ENCODE measurements at regions not wholly inside any gene's neighbourhood (a gene's known extent, or its start where the extent isn't known, plus 50 kb on each side); places are given as distances from the start of the nearest gene placed in this dataset.

DNA sequence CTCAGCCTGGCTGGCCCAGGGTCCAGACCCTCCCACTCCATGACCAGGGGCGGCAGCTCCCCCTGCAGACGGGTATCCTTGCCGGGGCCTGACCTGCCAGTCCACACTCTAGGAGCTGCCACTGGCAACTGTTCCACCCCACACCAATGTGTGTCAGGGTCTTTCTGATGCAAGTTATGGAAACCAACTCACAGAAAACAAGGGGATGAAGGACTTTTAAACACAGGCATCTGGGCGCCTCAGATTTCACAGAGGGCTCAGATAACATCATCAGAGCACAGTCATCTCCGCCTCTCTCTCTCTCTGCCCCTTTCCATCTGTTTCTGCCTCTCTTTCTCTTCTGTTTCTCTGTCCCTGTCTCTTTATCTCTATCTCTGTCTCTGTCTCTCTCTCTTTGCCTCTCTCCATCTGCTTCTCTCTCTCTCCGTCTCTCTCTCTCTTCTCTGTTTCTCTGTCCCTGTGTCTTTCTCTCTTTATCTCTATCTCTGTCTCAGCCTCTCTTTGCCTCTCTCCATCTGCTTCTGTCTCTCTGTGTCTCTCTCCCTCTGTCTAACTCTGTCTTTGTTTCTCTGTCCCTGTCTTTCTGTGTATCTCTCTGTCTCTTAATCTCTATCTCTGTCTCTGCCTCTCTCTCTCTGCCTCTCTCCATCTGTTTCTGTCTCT lies 67.4 kb upstream of the FBRSL1 start:
- Histone ChIP-seq H3K36me3 (no peaks in the 10 kb centered on the region), H3K27me3 (peaks cover 73% of the 10 kb centered on the region), H3K27ac (no peak overlapping the region), H3K9me3 (ENCODE audit: low read depth) (no peaks in the 10 kb centered on the region), H3K4me3 (no peak overlapping the region), H3K4me1 (ENCODE audit: low read depth) (no peaks in the 10 kb centered on the region)
- TF ChIP-seq, protein P1, sequence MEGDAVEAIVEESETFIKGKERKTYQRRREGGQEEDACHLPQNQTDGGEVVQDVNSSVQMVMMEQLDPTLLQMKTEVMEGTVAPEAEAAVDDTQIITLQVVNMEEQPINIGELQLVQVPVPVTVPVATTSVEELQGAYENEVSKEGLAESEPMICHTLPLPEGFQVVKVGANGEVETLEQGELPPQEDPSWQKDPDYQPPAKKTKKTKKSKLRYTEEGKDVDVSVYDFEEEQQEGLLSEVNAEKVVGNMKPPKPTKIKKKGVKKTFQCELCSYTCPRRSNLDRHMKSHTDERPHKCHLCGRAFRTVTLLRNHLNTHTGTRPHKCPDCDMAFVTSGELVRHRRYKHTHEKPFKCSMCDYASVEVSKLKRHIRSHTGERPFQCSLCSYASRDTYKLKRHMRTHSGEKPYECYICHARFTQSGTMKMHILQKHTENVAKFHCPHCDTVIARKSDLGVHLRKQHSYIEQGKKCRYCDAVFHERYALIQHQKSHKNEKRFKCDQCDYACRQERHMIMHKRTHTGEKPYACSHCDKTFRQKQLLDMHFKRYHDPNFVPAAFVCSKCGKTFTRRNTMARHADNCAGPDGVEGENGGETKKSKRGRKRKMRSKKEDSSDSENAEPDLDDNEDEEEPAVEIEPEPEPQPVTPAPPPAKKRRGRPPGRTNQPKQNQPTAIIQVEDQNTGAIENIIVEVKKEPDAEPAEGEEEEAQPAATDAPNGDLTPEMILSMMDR (IDR thresholded peaks at IDR 0.05; ENCODE audit: low read depth, low read length), result no peak
- no peak for DNase-seq (ENCODE audit: low read depth in 1 of 2, low spot score in 1 of 2)

DNA sequence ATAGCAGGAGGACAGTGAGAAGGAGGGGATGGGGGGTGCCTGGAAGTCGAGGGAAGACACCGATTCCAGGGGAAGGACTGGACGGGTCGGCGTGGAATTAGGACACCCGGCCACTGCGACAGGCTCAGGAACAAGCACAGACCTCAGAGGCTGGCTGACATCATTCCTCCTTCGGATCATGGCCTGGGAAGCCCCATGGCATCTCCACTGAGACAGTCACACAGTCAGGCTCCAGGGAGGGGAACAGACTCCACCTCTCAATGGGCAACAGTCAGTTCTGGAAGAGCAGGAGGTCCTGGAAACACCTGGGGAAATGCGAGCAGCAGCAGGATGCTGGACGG lies 67.9 kb upstream of the FBRSL1 start:
- no peak overlapping the region for H3K4me3 ChIP-seq
- H3K36me3 ChIP-seq, result no peaks in the 10 kb centered on the region
- no peak overlapping the region for H3K27ac ChIP-seq
- TF ChIP-seq, protein P1 (IDR thresholded peaks at IDR 0.05; ENCODE audit: low read depth, low read length), result no peak
- peaks cover 77% of the 10 kb centered on the region for H3K27me3 ChIP-seq
- H3K9me3 ChIP-seq (ENCODE audit: low read depth), result no peaks in the 10 kb centered on the region
- DNase-seq (ENCODE audit: low read depth in 1 of 2, low spot score in 1 of 2), result no peak
- no peaks in the 10 kb centered on the region for H3K4me1 ChIP-seq (ENCODE audit: low read depth)

DNA sequence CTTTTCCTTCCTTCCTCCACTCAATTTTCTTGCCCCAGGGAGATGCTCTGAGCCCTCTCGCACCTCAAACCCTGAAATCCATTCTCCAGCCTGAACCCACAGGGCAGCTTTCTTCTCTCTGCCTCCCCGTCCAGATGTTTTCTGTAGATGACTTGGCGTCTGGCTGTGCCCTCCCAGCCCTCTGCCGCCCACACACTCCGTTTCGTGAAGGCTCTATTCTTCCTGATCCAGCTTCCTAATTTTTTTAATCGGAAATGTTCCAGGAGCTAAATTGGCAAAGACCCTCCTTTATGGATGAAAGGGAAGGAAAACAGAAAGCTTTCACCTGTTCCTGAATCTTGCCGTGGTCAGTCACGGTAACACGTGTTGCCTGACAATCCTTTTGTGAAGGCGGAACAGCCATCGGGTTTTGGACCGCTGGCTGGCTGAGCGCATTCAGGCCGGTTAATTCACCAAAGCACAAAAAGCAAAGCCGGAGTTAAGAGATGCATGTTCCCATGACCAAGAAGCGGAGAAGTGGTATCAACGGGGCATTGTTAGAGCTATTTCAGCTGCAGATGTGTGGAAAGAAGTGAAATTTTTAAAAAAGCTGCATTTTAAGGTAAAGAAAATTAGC lies 70.2 kb upstream of the FBRSL1 start:
- TF ChIP-seq, protein P1 (IDR thresholded peaks at IDR 0.05; ENCODE audit: low read depth, low read length), result no peak
- no peaks in the 10 kb centered on the region for H3K9me3 ChIP-seq (ENCODE audit: low read depth)
- peaks cover 70% of the 10 kb centered on the region for H3K27me3 ChIP-seq
- H3K4me1 ChIP-seq (ENCODE audit: low read depth), result no peaks in the 10 kb centered on the region
- no peak for DNase-seq (ENCODE audit: low read depth in 1 of 2, low spot score in 1 of 2)
- H3K27ac ChIP-seq, result no peak overlapping the region
- H3K4me3 ChIP-seq, result no peak overlapping the region
- no peaks in the 10 kb centered on the region for H3K36me3 ChIP-seq

DNA sequence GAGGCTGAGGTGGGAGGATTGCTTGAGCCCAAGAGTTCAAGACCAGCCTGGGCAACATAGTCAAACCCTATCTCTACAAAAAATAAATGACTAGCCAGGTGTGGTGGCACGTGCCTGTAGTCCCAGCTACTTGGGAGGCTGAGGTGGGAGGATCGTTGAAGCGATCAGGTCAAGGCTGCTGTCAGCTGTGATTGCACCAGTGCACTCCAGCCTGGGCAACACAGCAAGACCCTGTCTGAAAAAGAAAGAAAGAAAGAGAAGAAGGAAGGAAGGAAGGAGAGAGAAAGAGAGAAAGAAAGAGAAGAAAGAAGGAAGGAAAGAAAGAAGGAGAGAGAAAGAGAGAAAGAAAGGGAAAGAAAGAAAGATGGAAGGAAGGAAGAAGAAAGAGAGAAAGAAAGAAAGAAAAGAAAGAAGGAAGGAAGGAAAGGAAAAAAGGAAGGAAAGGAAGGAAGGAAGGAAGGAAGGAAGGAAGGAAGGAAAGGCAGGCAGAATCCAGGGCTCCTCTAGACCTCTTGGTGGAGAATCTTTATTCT lies 71.5 kb upstream of the FBRSL1 start:
- Histone ChIP-seq H3K27me3 (peaks cover 67% of the 10 kb centered on the region), H3K36me3 (no peaks in the 10 kb centered on the region), H3K9me3 (ENCODE audit: low read depth) (no peaks in the 10 kb centered on the region), H3K27ac (no peak overlapping the region), H3K4me1 (ENCODE audit: low read depth) (no peaks in the 10 kb centered on the region), H3K4me3 (no peak overlapping the region)
- TF ChIP-seq, protein P1 (IDR thresholded peaks at IDR 0.05; ENCODE audit: low read depth, low read length), result no peak
- DNase-seq (ENCODE audit: low read depth in 1 of 2, low spot score in 1 of 2), result no peak

DNA sequence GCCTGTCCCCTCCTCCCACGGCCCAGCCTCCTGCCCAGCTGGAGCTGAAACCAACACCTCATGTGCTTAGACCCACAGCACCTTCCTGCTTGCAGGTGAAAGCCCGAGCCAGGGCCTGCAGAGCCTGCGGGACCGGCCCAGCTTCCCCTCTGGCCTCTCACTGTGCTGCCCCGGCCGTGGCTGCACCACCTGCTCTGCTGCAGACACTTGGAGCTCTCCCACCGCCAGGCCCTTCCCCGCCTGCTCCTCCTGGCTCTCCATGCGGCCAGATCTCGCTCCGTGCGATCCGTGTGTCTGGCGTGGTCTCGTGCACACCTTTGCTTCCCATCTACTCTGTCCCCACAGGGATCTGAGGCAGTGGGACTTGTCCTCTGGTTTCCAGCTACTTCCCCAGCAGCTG lies 72.2 kb upstream of the FBRSL1 start:
- DNase-seq (ENCODE audit: low read depth in 1 of 2, low spot score in 1 of 2), result no peak
- Histone ChIP-seq H3K9me3 (ENCODE audit: low read depth) (no peaks in the 10 kb centered on the region), H3K4me3 (no peak overlapping the region), H3K36me3 (no peaks in the 10 kb centered on the region), H3K27me3 (peaks cover 63% of the 10 kb centered on the region), H3K27ac (no peak overlapping the region), H3K4me1 (ENCODE audit: low read depth) (no peaks in the 10 kb centered on the region)
- TF ChIP-seq, protein P1 (IDR thresholded peaks at IDR 0.05; ENCODE audit: low read depth, low read length), result no peak

Measured in cardiac muscle cell (in vitro differentiated cells and primary cell).